Adrenal gland (tissue), 5 donors: ENCODE measurements at regions not wholly inside any gene's neighbourhood (a gene's known extent, or its start where the extent isn't known, plus 50 kb on each side); places are given as distances from the start of the nearest gene placed in this dataset.

Source experiments
- CTCF ChIP-seq, 6 experiments: fragments of 450-650 bp in 4 of 6; fragments of 200-600 bp in 2 of 6; sonication (generic) in 1 of 6; IDR thresholded peaks; 1 replicate in 5 of 6; 2 replicates in 1 of 6; pipeline versions ENCODE4 v1.5.1 to v1.8.0; 2016 to 2021; ENCODE audit warnings: antibody characterized with exemption in 6 of 6, mild to moderate bottlenecking in 2 of 6, moderate library complexity in 1 of 6
- POLR2A ChIP-seq, 2 donors: fragments of 450-650 bp; IDR thresholded peaks; one replicate each; pipeline ENCODE4 v1.6.1; 2017; ENCODE audit warnings: antibody characterized with exemption in 2 of 2, mild to moderate bottlenecking in 2 of 2, moderate library complexity in 1 of 2
- donor health status: DM: no; HTN: no; CAD: no.

GRCh38 chr10:117936566-117936965 is 110.2 kb downstream of the RAB11FIP2 start:
- TF ChIP-seq POLR2A (IDR thresholded peaks at IDR 0.05) (no peak), CTCF (IDR thresholded peaks at IDR 0.05) (no peak)
